Gastroesophageal sphincter (tissue), 4 donors: ENCODE measurements at regions not wholly inside any gene's neighbourhood (a gene's known extent, or its start where the extent isn't known, plus 50 kb on each side); places are given as distances from the start of the nearest gene placed in this dataset.

Experiments
- ATAC-seq: fragments of 150-250 bp; one replicate; pipeline ENCODE4 v1.9.1; 2016; ENCODE audit warnings: mild to moderate bottlenecking, moderate library complexity
- H3K27ac ChIP-seq, 4 donors: fragments of 200-600 bp; sonication (generic) in 3 of 4; 1 replicate in 3 of 4; 2 replicates in 1 of 4; pipeline ENCODE4 v1.5.1; 2016 to 2019
- H3K27me3 ChIP-seq: fragments of 200-600 bp; sonication (generic); one replicate; pipeline ENCODE4 v1.5.1; 2019
- H3K36me3 ChIP-seq, 2 donors: fragments of 200-600 bp; sonication (generic); one replicate each; pipeline ENCODE4 v1.5.1; 2019; ENCODE audit warnings: control low read depth in 1 of 2
- H3K4me1 ChIP-seq, 3 donors: fragments of 200-600 bp; sonication (generic); 1 replicate in 2 of 3; 2 replicates in 1 of 3; pipeline ENCODE4 v1.5.1; 2016 to 2019; ENCODE audit warnings: control low read depth in 2 of 3
- H3K4me3 ChIP-seq, 2 donors: fragments of 200-600 bp; sonication (generic); one replicate each; pipeline ENCODE4 v1.5.1; 2019; ENCODE audit warnings: mild to moderate bottlenecking in 1 of 2, moderate library complexity in 1 of 2
- H3K9me3 ChIP-seq, 3 donors: fragments of 200-600 bp; sonication (generic); one replicate each; pipeline ENCODE4 v1.5.1; 2017 to 2019; ENCODE audit warnings: control low read depth in 2 of 3
- EP300 ChIP-seq: sonication (generic); formaldehyde crosslinking; IDR thresholded peaks from one replicate; pipeline ENCODE4 v1.6.1; 2017; ENCODE audit warnings: antibody characterized with exemption, mild to moderate bottlenecking
- POLR2A ChIP-seq, 2 donors: fragments of 450-650 bp; IDR thresholded peaks; one replicate each; pipeline ENCODE4 v1.6.1; 2017; ENCODE audit warnings: antibody characterized with exemption in 2 of 2, mild to moderate bottlenecking in 2 of 2, moderate library complexity in 1 of 2
- POLR2AphosphoS5 ChIP-seq: sonication (generic); formaldehyde crosslinking; IDR thresholded peaks from one replicate; pipeline ENCODE4 v1.6.1; 2017; ENCODE audit warnings: antibody characterized with exemption
- WGBS, 2 donors: methylation state at CpG; one replicate each; pipeline ENCODE4 v1.1.5; 2018; ENCODE audit warnings: low coverage in 1 of 2; 5-methylcytosine and 5-hydroxymethylcytosine counted together
- TF ChIP-seq, protein P1 (sequence below), 4 experiments: fragments of 200-600 bp in 2 of 4; fragments of 450-650 bp in 2 of 4; sonication (generic) in 1 of 4; IDR thresholded peaks; one replicate each; pipeline ENCODE4 v1.5.1; 2017 to 2019; ENCODE audit warnings: antibody characterized with exemption in 4 of 4, mild to moderate bottlenecking in 2 of 4, moderate library complexity in 2 of 4

DNA sequence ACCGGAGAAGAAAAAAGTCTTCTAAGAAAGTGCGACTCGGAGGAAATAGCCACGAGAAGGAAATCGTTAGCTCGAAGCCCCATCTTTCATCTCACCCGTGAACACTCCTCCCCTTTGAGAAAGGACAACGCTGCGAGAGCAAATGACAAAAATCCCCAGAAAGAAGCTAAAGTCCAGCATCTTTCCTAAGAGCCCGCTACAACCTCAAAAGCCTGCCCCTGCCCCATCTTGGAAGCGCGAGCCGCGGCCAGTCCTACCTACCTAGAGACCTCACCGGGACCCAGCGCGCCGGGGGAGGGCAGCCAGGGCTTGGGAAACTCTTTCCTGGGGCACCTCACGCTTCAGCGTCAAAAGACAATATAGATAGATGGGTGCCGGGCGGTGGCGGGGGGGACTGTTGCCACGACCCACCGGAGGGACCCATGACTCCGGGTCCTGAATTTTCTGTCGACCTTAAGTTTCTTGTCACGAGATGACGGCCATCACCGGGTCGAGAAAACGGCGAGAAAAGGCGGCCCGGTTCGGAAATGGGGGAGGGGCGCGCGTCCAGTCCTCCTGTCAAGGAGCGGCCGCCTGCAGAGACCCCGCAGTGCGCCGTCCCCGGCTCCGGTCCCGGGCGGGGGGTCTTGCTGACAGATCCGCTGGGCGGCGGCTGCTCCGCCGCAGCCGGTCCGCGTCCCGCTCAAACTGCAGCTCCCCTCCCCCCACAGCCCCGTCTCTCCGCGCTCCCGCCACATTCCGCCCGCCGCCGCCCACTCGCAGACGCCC is 65.9 kb downstream of the KCNRG start:
- TF ChIP-seq EP300 (no peak), POLR2AphosphoS5 (no peak), POLR2A (IDR thresholded peaks at IDR 0.05) (peak in 1 of 2 donors; percentile 1)
- TF ChIP-seq, protein P1, sequence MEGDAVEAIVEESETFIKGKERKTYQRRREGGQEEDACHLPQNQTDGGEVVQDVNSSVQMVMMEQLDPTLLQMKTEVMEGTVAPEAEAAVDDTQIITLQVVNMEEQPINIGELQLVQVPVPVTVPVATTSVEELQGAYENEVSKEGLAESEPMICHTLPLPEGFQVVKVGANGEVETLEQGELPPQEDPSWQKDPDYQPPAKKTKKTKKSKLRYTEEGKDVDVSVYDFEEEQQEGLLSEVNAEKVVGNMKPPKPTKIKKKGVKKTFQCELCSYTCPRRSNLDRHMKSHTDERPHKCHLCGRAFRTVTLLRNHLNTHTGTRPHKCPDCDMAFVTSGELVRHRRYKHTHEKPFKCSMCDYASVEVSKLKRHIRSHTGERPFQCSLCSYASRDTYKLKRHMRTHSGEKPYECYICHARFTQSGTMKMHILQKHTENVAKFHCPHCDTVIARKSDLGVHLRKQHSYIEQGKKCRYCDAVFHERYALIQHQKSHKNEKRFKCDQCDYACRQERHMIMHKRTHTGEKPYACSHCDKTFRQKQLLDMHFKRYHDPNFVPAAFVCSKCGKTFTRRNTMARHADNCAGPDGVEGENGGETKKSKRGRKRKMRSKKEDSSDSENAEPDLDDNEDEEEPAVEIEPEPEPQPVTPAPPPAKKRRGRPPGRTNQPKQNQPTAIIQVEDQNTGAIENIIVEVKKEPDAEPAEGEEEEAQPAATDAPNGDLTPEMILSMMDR (IDR thresholded peaks at IDR 0.05), result no peak
- 0 to 1% methylated on average over 5 to 19 of the region's 67 CpGs for WGBS, 2 donors
- Histone ChIP-seq H3K36me3 (no peaks in the 10 kb centered on the region), H3K9me3 (no peaks in the 10 kb centered on the region), H3K4me3 (peak overlapping the region; percentile 62 to 78), H3K27ac (peak overlapping the region; percentile 73 to 96 (median 91)), H3K27me3 (no peaks in the 10 kb centered on the region), H3K4me1 (peaks cover 0 to 50% (median 3%) of the 10 kb centered on the region in 3 donors)
- peak; percentile 40 for ATAC-seq

DNA sequence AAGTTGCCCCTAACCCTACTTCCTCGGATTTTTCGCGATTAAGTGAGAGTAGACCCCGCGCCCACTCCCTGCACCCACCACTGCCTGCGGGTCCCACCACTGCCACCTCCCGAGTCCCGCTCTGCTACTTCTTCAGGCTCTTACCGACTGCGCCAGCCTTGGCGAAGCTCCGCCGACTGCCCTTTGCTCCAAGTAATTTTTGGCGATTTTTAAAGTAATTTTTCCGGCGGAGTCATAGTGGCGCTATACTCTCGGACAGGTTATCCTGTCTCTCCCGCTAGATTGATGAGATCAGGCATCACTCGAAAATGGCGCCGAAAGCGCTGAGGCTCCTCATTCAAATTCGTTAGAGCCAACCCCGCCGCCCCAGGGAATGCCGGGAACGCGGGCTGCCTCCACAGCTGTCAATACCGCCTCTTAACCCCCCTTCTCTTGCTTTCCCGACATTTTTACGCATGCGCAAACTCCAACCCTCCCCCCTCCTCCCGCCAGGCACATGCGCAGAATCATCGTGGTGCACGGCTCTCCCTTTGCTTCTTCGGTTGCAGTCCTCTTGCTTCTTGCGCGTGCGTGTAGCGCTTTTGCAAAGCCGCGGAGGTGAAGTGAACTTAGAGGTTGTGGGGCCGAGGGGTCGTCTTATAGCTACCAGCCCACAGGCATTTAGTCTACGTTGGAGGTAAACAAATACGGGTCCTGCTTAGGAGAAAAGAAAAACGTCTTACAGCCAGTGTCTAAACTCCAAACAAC is 66.6 kb downstream of the KCNRG start:
- Histone ChIP-seq H3K4me1 (peaks cover 0 to 46% (median 3%) of the 10 kb centered on the region in 3 donors), H3K27me3 (no peaks in the 10 kb centered on the region), H3K4me3 (peak overlapping the region; percentile 62 to 78), H3K27ac (peak overlapping the region; percentile 73 to 96 (median 91)), H3K36me3 (no peaks in the 10 kb centered on the region), H3K9me3 (no peaks in the 10 kb centered on the region)
- WGBS, 2 donors, result 0% methylated on average over 10 to 45 of the region's 49 CpGs
- TF ChIP-seq POLR2AphosphoS5 (peak; percentile 65), POLR2A (IDR thresholded peaks at IDR 0.05) (no peak), EP300 (no peak)
- TF ChIP-seq, protein P1 (IDR thresholded peaks at IDR 0.05), result peak in 1 of 4 experiments; percentile 26
- peak; percentile 95 for ATAC-seq

GRCh38 chr13:50082426-50083281 is 67.4 kb downstream of the KCNRG start:
- peaks cover 0 to 38% (median 3%) of the 10 kb centered on the region in 3 donors for H3K4me1 ChIP-seq
- ATAC-seq, result peak; percentile 27
- H3K9me3 ChIP-seq, result no peaks in the 10 kb centered on the region
- no peaks in the 10 kb centered on the region for H3K36me3 ChIP-seq
- no peak for TF ChIP-seq EP300
- TF ChIP-seq, protein P1 (IDR thresholded peaks at IDR 0.05), result no peak
- no peak for TF ChIP-seq POLR2A (IDR thresholded peaks at IDR 0.05)
- no peak for TF ChIP-seq POLR2AphosphoS5
- 2% methylated on average over 18 to 24 of the region's 28 CpGs for WGBS, 2 donors
- H3K4me3 ChIP-seq, result peak overlapping the region; percentile 62 to 78
- peak overlapping the region; percentile 41 to 96 (median 82) for H3K27ac ChIP-seq
- H3K27me3 ChIP-seq, result no peaks in the 10 kb centered on the region

DNA sequence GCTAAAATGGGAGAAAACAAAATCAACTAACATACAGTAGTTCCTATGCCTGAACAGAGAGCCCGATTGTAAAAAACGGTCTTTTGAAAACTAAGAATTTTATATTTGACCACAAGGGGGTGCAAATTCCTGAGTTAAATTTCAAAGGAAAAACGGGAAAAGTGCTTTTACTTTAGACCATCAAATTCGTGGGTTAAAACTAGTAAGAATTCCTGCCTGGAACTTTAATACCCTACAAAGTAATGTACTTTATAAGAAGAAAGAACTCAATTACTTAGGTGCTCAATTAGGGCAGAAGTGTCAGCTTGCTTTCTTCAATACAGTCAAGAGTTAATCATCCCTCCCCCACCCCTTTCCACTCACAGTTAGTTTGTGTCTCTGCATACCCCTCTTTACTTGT is 69.8 kb downstream of the KCNRG start:
- Histone ChIP-seq H3K27me3 (no peaks in the 10 kb centered on the region), H3K4me3 (peak overlapping the region in 1 of 2 donors; percentile 21), H3K36me3 (no peaks in the 10 kb centered on the region), H3K4me1 (peaks cover 0 to 37% (median 3%) of the 10 kb centered on the region in 3 donors), H3K27ac (peak overlapping the region in 2 of 4 donors; percentile 8 to 34), H3K9me3 (no peaks in the 10 kb centered on the region)
- no peak for ATAC-seq
- TF ChIP-seq, protein P1 (IDR thresholded peaks at IDR 0.05), result peak; percentile 51 to 68 (median 66)
- no peak for TF ChIP-seq POLR2A (IDR thresholded peaks at IDR 0.05)
- no peak for TF ChIP-seq POLR2AphosphoS5
- TF ChIP-seq EP300, result no peak
- WGBS, 2 donors, result 0 to 3% methylated on average over 4 of the region's 4 CpGs
